Parathyroid adenoma (tissue), 2 donors: ENCODE measurements at regions not wholly inside any gene's neighbourhood (a gene's known extent, or its start where the extent isn't known, plus 50 kb on each side); places are given as distances from the start of the nearest gene placed in this dataset.

ENCODE experiments used
- H2AFZ ChIP-seq: fragments of 300-600 bp; sonication (generic); one replicate; pipeline ENCODE4 v1.7.0; 2017; ENCODE audit warnings: antibody characterized with exemption, mild to moderate bottlenecking
- H3K27ac ChIP-seq: fragments of 300-600 bp; sonication (generic); one replicate; pipeline ENCODE4 v1.7.0; 2017
- H3K27me3 ChIP-seq: fragments of 300-600 bp; sonication (generic); one replicate; pipeline ENCODE4 v1.7.0; 2017; ENCODE audit warnings: low read length; ENCODE audit not compliant: control insufficient read depth, insufficient read depth
- H3K36me3 ChIP-seq: fragments of 300-600 bp; sonication (generic); one replicate; pipeline ENCODE4 v1.7.0; 2017; ENCODE audit warnings: low read length; ENCODE audit not compliant: control insufficient read depth, insufficient read depth
- H3K4me1 ChIP-seq: fragments of 300-600 bp; sonication (generic); one replicate; pipeline ENCODE4 v1.7.0; 2017; ENCODE audit warnings: control low read depth
- H3K4me2 ChIP-seq: fragments of 300-600 bp; sonication (generic); one replicate; pipeline ENCODE4 v1.7.0; 2017; ENCODE audit warnings: low read length
- H3K4me3 ChIP-seq: fragments of 300-600 bp; sonication (generic); one replicate; pipeline ENCODE4 v1.7.0; 2017; ENCODE audit warnings: low read depth, low read length
- H3K79me2 ChIP-seq: fragments of 300-600 bp; sonication (generic); one replicate; pipeline ENCODE4 v1.7.0; 2017; ENCODE audit warnings: control low read depth
- H3K9ac ChIP-seq: fragments of 300-600 bp; sonication (generic); one replicate; pipeline ENCODE4 v1.7.0; 2017; ENCODE audit warnings: mild to moderate bottlenecking
- H3K9me3 ChIP-seq: fragments of 300-600 bp; sonication (generic); one replicate; pipeline ENCODE4 v1.7.0; 2017; ENCODE audit warnings: low read length; ENCODE audit not compliant: control insufficient read depth
- TF ChIP-seq, protein P1 (sequence below): fragments of 300-600 bp; sonication (generic); IDR thresholded peaks from one replicate; pipeline ENCODE4 v1.7.0; 2017; ENCODE audit warnings: antibody characterized with exemption, mild to moderate bottlenecking
- donor health status: primary hyperparathyroidism.

DNA sequence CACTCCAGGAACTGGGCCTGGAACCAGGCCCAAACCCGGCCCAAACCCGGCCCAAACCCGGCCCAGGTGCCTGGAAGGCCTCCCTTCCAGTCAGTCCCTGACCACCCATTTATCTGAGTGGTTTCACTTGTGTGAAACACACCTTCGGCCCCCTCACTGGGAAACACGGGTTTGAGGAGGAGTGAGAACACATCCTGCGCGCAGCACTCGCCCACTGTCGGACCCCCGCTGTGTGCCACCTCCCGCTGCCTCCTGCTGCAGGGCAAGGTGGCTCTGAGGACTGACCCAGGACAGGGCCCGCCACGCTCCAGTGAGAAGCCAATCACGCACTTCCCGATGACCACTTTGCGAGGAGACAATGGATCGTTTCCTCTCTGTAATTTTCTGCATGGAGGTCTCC lies 197.5 kb downstream of the BUB3 start:
- Histone ChIP-seq H3K79me2 (no peaks in the 10 kb centered on the region), H3K9me3 (no peaks in the 10 kb centered on the region), H3K4me2 (no peak overlapping the region), H3K4me1 (no peaks in the 10 kb centered on the region), H3K36me3 (no peaks in the 10 kb centered on the region), H3K27me3 (no peaks in the 10 kb centered on the region), H3K27ac (no peak overlapping the region), H3K9ac (no peak overlapping the region), H3K4me3 (no peak overlapping the region), H2AFZ (no peak overlapping the region)
- TF ChIP-seq, protein P1, sequence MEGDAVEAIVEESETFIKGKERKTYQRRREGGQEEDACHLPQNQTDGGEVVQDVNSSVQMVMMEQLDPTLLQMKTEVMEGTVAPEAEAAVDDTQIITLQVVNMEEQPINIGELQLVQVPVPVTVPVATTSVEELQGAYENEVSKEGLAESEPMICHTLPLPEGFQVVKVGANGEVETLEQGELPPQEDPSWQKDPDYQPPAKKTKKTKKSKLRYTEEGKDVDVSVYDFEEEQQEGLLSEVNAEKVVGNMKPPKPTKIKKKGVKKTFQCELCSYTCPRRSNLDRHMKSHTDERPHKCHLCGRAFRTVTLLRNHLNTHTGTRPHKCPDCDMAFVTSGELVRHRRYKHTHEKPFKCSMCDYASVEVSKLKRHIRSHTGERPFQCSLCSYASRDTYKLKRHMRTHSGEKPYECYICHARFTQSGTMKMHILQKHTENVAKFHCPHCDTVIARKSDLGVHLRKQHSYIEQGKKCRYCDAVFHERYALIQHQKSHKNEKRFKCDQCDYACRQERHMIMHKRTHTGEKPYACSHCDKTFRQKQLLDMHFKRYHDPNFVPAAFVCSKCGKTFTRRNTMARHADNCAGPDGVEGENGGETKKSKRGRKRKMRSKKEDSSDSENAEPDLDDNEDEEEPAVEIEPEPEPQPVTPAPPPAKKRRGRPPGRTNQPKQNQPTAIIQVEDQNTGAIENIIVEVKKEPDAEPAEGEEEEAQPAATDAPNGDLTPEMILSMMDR, result no peak

DNA sequence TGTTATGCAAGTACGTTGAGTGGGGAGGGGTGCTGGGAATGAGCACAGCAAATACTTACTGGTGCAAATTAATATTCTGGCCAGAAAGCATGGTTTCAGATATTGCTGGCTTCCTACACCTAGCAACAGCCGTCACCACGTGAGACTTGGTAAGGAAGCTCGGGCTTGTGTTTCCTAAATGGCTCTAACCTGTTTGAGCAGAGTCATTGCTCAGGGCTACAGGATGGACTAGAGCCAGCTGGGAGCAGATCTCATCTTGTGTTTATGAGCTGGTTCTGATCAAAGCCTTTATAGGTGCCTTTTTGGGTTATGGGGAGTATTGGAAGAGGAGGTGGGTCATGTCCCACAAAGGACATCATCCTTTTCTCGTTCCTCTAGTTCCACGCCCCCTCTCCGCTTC lies 200.3 kb downstream of the BUB3 start:
- H2AFZ ChIP-seq, result no peak overlapping the region
- no peaks in the 10 kb centered on the region for H3K27me3 ChIP-seq
- H3K27ac ChIP-seq, result no peak overlapping the region
- H3K4me2 ChIP-seq, result no peak overlapping the region
- no peaks in the 10 kb centered on the region for H3K4me1 ChIP-seq
- TF ChIP-seq, protein P1, result no peak
- no peak overlapping the region for H3K9ac ChIP-seq
- H3K4me3 ChIP-seq, result no peak overlapping the region
- H3K36me3 ChIP-seq, result no peaks in the 10 kb centered on the region
- H3K79me2 ChIP-seq, result no peaks in the 10 kb centered on the region
- no peaks in the 10 kb centered on the region for H3K9me3 ChIP-seq

DNA sequence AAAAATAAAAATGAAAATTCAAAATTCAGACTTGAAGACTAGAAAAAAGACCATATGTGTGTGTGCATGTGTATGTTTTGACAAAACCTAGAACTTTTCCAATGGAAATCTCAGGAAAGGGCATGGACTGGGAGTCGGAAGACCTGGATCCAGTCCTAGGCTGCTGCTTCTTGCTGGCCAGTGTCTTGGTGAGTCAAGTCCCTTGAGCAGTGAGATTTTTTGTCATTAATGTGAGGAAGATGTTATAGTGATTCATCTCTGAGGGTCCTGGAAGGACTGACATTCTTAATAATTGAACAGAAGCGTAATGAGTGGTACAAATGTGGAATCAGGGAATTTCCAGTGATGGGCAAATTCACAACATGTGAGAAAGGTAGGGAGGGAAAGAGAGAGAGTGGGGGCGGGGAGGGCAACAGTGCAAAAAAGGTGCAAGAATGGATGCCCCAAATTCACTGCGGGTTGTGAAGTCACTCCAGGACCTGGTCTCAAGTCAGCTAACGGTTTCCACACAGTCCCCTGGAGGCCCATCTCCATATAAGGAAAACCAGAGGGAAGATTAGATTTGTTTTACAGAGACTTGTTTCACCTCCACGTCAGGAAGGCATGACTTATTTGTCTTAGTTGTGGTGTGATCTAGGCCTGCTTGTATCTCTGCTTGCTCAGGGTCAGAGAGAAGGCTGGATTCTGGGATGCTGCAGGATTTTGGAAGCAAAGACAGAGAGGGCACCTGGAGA lies 201.7 kb downstream of the BUB3 start:
- H3K27ac ChIP-seq, result no peak overlapping the region
- no peaks in the 10 kb centered on the region for H3K27me3 ChIP-seq
- H3K9me3 ChIP-seq, result no peaks in the 10 kb centered on the region
- H3K4me1 ChIP-seq, result no peaks in the 10 kb centered on the region
- H3K9ac ChIP-seq, result no peak overlapping the region
- no peaks in the 10 kb centered on the region for H3K36me3 ChIP-seq
- no peak overlapping the region for H3K4me2 ChIP-seq
- H3K4me3 ChIP-seq, result no peak overlapping the region
- H3K79me2 ChIP-seq, result no peaks in the 10 kb centered on the region
- TF ChIP-seq, protein P1, result no peak
- H2AFZ ChIP-seq, result no peak overlapping the region

DNA sequence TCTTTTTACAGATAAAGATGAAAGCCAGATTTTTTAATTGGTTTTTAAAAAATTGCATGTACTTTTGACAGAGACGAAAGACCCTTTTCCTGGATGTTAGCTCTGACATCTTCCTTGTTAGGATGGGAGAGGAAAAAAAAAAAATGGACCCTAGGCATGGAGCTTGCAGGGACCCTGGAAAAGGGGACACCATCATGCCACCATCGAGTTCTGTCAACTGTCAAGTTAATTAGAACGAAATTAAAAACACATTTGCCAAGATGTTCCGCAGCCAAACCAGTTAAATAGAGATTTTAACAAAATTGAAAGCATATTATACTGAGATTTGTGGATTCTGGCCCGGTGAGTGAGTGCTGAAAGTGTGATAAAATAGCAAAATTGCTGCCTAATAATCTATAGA lies 202.6 kb downstream of the BUB3 start:
- Histone ChIP-seq H3K4me2 (no peak overlapping the region), H3K9me3 (no peaks in the 10 kb centered on the region), H3K27ac (no peak overlapping the region), H3K36me3 (no peaks in the 10 kb centered on the region), H2AFZ (no peak overlapping the region), H3K4me3 (no peak overlapping the region), H3K4me1 (no peaks in the 10 kb centered on the region), H3K27me3 (no peaks in the 10 kb centered on the region), H3K9ac (no peak overlapping the region), H3K79me2 (no peaks in the 10 kb centered on the region)
- TF ChIP-seq, protein P1, result no peak

DNA sequence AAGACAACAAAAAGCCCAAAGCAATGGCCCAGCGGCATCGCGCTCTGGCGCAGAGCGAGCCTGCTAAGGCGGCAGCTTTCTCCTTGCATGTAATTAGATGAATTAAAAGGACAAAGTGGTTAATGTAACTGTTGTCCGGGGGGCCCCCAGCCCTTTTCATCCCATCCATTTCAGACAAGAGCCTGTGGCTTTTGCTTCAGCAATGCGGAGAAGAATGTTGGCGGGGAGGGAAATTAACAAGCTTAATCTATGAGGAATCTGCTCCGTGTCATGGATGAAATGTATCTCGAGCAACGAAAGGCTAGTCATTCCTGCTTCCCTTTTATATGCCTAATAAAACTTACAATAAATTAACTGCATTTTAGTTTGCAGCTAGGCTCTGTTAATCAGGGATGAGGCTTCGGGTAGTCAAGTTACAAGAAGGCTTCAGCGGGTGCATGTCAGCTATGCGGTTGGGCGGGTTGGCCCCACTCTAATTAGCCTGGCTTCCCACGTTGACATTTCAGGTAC lies 203.3 kb downstream of the BUB3 start:
- H3K27ac ChIP-seq, result no peak overlapping the region
- TF ChIP-seq, protein P1, result no peak
- H3K9ac ChIP-seq, result no peak overlapping the region
- no peaks in the 10 kb centered on the region for H3K36me3 ChIP-seq
- H2AFZ ChIP-seq, result no peak overlapping the region
- H3K4me2 ChIP-seq, result no peak overlapping the region
- H3K9me3 ChIP-seq, result no peaks in the 10 kb centered on the region
- H3K27me3 ChIP-seq, result no peaks in the 10 kb centered on the region
- no peaks in the 10 kb centered on the region for H3K4me1 ChIP-seq
- no peak overlapping the region for H3K4me3 ChIP-seq
- no peaks in the 10 kb centered on the region for H3K79me2 ChIP-seq
